Upper lobe of right lung (tissue), 1 donor: ENCODE measurements at regions not wholly inside any gene's neighbourhood (a gene's known extent, or its start where the extent isn't known, plus 50 kb on each side); places are given as distances from the start of the nearest gene placed in this dataset.

Experiments used
- ATAC-seq: fragments of 200-7000 bp; cut with Tn5 transposase; one replicate; pipeline ENCODE4 v1.9.1; 2020; ENCODE audit warnings: mild to moderate bottlenecking, moderate library complexity
- DNase-seq: peaks from one replicate; pipeline ENCODE4 v3.0.0-alpha.2; 2020
- H3K27ac ChIP-seq: fragments of 200-600 bp; one replicate; pipeline ENCODE4 v1.8.0; 2022
- H3K27me3 ChIP-seq: fragments of 200-600 bp; one replicate; pipeline ENCODE4 v1.8.0; 2022; ENCODE audit warnings: mild to moderate bottlenecking
- H3K36me3 ChIP-seq: fragments of 200-600 bp; one replicate; pipeline ENCODE4 v1.8.0; 2022
- H3K4me1 ChIP-seq: fragments of 200-600 bp; one replicate; pipeline ENCODE4 v1.8.0; 2022
- H3K4me3 ChIP-seq: fragments of 200-600 bp; one replicate; pipeline ENCODE4 v1.8.0; 2022; ENCODE audit warnings: mild to moderate bottlenecking
- H3K9me3 ChIP-seq: fragments of 200-600 bp; one replicate; pipeline ENCODE4 v1.8.0; 2022
- CTCF ChIP-seq: fragments of 200-600 bp; IDR thresholded peaks from one replicate; pipeline ENCODE4 v1.8.0; 2022; ENCODE audit warnings: antibody characterized with exemption
- intact Hi-C: fragments of 100-400 bp; cut with DNase I; formaldehyde crosslinking; loops from one replicate; pipeline ENCODE4 v1.11.0; 2022
- donor health status: DM: no; HTN: yes; CAD: no; lungs with severe emphysema.

- intact Hi-C loops = no loop called here
- no peaks in the 10 kb centered on the region for H3K27me3 ChIP-seq
- no peak overlapping the region for H3K4me3 ChIP-seq
- no peak for TF ChIP-seq CTCF
- DNase-seq (no peak), ATAC-seq (no peak)
- no peaks in the 10 kb centered on the region for H3K4me1 ChIP-seq
- no peaks in the 10 kb centered on the region for H3K9me3 ChIP-seq
- no peaks in the 10 kb centered on the region for H3K36me3 ChIP-seq
- H3K27ac ChIP-seq = no peak overlapping the region
These were observed 287.0 kb upstream of the XYLT1 start for GRCh38 chr16:17757808-17758207.

GRCh38 chr16:17755158-17755557 is 284.4 kb upstream of the XYLT1 start:
- no peak for TF ChIP-seq CTCF
- DNase-seq = no peak
- Histone ChIP-seq H3K27ac (no peak overlapping the region), H3K27me3 (no peaks in the 10 kb centered on the region), H3K9me3 (no peaks in the 10 kb centered on the region), H3K4me1 (no peaks in the 10 kb centered on the region), H3K4me3 (no peak overlapping the region), H3K36me3 (no peaks in the 10 kb centered on the region)
- no peak for ATAC-seq
- intact Hi-C loops = no loop called here

GRCh38 chr16:17753434-17753833 is 282.7 kb upstream of the XYLT1 start:
- intact Hi-C loops = no loop called here
- no peak for DNase-seq
- H3K4me3 ChIP-seq = no peak overlapping the region
- no peak overlapping the region for H3K27ac ChIP-seq
- H3K27me3 ChIP-seq = no peaks in the 10 kb centered on the region
- no peak for TF ChIP-seq CTCF
- no peak for ATAC-seq
- H3K36me3 ChIP-seq = no peaks in the 10 kb centered on the region
- no peaks in the 10 kb centered on the region for H3K4me1 ChIP-seq
- H3K9me3 ChIP-seq = no peaks in the 10 kb centered on the region

GRCh38 chr16:17749706-17750105 is 278.9 kb upstream of the XYLT1 start:
- no peak for DNase-seq
- Histone ChIP-seq H3K4me1 (no peaks in the 10 kb centered on the region), H3K9me3 (no peaks in the 10 kb centered on the region), H3K4me3 (no peak overlapping the region), H3K27ac (no peak overlapping the region), H3K36me3 (no peaks in the 10 kb centered on the region), H3K27me3 (no peaks in the 10 kb centered on the region)
- intact Hi-C loops = no loop called here
- no peak for ATAC-seq
- TF ChIP-seq CTCF = no peak

- no peak overlapping the region for H3K4me3 ChIP-seq
- intact Hi-C loops = no loop called here
- no peak for DNase-seq
These were observed 277.4 kb upstream of the XYLT1 start for GRCh38 chr16:17748044-17748719.

More at GRCh38 chr16:17748044-17748719, 277.4 kb upstream of the XYLT1 start:
- Histone ChIP-seq H3K27me3 (peaks cover 7% of the 10 kb centered on the region), H3K4me1 (no peaks in the 10 kb centered on the region), H3K36me3 (no peaks in the 10 kb centered on the region), H3K9me3 (no peaks in the 10 kb centered on the region), H3K27ac (no peak overlapping the region)
- no peak for ATAC-seq
- TF ChIP-seq CTCF = no peak
